ENCODE measurements at regions not wholly inside any gene's neighbourhood (a gene's known extent, or its start where the extent isn't known, plus 50 kb on each side); places are given as distances from the start of the nearest gene placed in this dataset.

- no peak for DNase-seq
- Mint-ChIP-seq H3K36me3 (no peaks in the 10 kb centered on the region), H3K4me3 (no peak overlapping the region), H3K9me3 (peaks cover 0 to 3% (median 0%) of the 10 kb centered on the region in 7 donors), H3K4me1 (no peaks in the 10 kb centered on the region), H3K27ac (no peak overlapping the region), H3K27me3 (ENCODE audit: low read depth in 3 of 3) (no peaks in the 10 kb centered on the region)
- no peak overlapping the region for H3K9ac ChIP-seq (ENCODE audit: insufficient read depth, low read length, poor library complexity, severe bottlenecking)
- no peaks in the 10 kb centered on the region for H4K20me1 ChIP-seq (ENCODE audit: insufficient read depth, low read length)
- no peak overlapping the region for H3K4me3 ChIP-seq (replicated peaks in 1 of 3; ENCODE audit: low read depth in 2 of 3, low read length in 3 of 3)
- H3K36me3 ChIP-seq (replicated peaks in 1 of 2; ENCODE audit: control insufficient read depth in 1 of 2, insufficient read depth in 2 of 2, low read length in 2 of 2), result no peaks in the 10 kb centered on the region
- no peak overlapping the region for H3K4me2 ChIP-seq (replicated peaks; ENCODE audit: extremely low read depth, low read length, poor library complexity, severe bottlenecking)
- no peaks in the 10 kb centered on the region for H3K79me2 ChIP-seq (ENCODE audit: insufficient read depth, low read length)
- no peaks in the 10 kb centered on the region for H3K9me3 ChIP-seq (replicated peaks in 1 of 2; ENCODE audit: control insufficient read depth in 1 of 2, insufficient read depth in 1 of 2, low read length in 2 of 2)
- 79% methylated on average over 2 of the region's 2 CpGs for WGBS (ENCODE audit: insufficient coverage)
- H3K27me3 ChIP-seq (ENCODE audit: control insufficient read depth in 2 of 2, insufficient read depth in 2 of 2, low read length in 2 of 2), result no peaks in the 10 kb centered on the region
- intact Hi-C loops (cut with micrococcal nuclease), result no loop called here
- H3K27ac ChIP-seq (ENCODE audit: low read depth in 1 of 2, low read length in 2 of 2), result no peak overlapping the region
- no peaks in the 10 kb centered on the region for H3K4me1 ChIP-seq (ENCODE audit: control insufficient read depth in 1 of 2, insufficient read depth in 2 of 2, low read length in 2 of 2)
- no peak overlapping the region for H2AFZ ChIP-seq (ENCODE audit: insufficient read depth, low read depth, low read length, poor library complexity, severe bottlenecking)
- TF ChIP-seq CTCF (IDR thresholded peaks at IDR 0.05), result no peak
Observed at GRCh38 chr1:88490676-88491075, 193.4 kb upstream of the PKN2 start.

- no peak overlapping the region for H2AFZ ChIP-seq (ENCODE audit: insufficient read depth, low read depth, low read length, poor library complexity, severe bottlenecking)
- no peak overlapping the region for H3K4me3 Mint-ChIP-seq
- no peaks in the 10 kb centered on the region for H3K9me3 ChIP-seq (replicated peaks in 1 of 2; ENCODE audit: control insufficient read depth in 1 of 2, insufficient read depth in 1 of 2, low read length in 2 of 2)
- intact Hi-C loops (cut with micrococcal nuclease), result no loop called here
- H3K79me2 ChIP-seq (ENCODE audit: insufficient read depth, low read length), result no peaks in the 10 kb centered on the region
- TF ChIP-seq CTCF (IDR thresholded peaks at IDR 0.05), result no peak
- no peaks in the 10 kb centered on the region for H3K36me3 ChIP-seq (replicated peaks in 1 of 2; ENCODE audit: control insufficient read depth in 1 of 2, insufficient read depth in 2 of 2, low read length in 2 of 2)
- H3K27me3 Mint-ChIP-seq (ENCODE audit: low read depth in 3 of 3), result peaks cover 0 to 1% (median 0%) of the 10 kb centered on the region in 3 donors
- H3K36me3 Mint-ChIP-seq, result no peaks in the 10 kb centered on the region
- no peaks in the 10 kb centered on the region for H3K27me3 ChIP-seq (ENCODE audit: control insufficient read depth in 2 of 2, insufficient read depth in 2 of 2, low read length in 2 of 2)
- H4K20me1 ChIP-seq (ENCODE audit: insufficient read depth, low read length), result no peaks in the 10 kb centered on the region
- no peak overlapping the region for H3K27ac ChIP-seq (ENCODE audit: low read depth in 1 of 2, low read length in 2 of 2)
- H3K4me3 ChIP-seq (replicated peaks in 1 of 3; ENCODE audit: low read depth in 2 of 3, low read length in 3 of 3), result no peak overlapping the region
- H3K4me1 Mint-ChIP-seq, result no peaks in the 10 kb centered on the region
- H3K4me1 ChIP-seq (ENCODE audit: control insufficient read depth in 1 of 2, insufficient read depth in 2 of 2, low read length in 2 of 2), result no peaks in the 10 kb centered on the region
- DNase-seq, result no peak
- H3K4me2 ChIP-seq (replicated peaks; ENCODE audit: extremely low read depth, low read length, poor library complexity, severe bottlenecking), result no peak overlapping the region
- no peak overlapping the region for H3K9ac ChIP-seq (ENCODE audit: insufficient read depth, low read length, poor library complexity, severe bottlenecking)
- H3K9me3 Mint-ChIP-seq, result peaks cover 0 to 3% (median 2%) of the 10 kb centered on the region in 7 donors
- no peak overlapping the region for H3K27ac Mint-ChIP-seq
Observed at GRCh38 chr1:88499671-88500070, 184.4 kb upstream of the PKN2 start.

Data from CD14-positive monocyte (primary cell).